ENCODE measurements at regions not wholly inside any gene's neighbourhood (a gene's known extent, or its start where the extent isn't known, plus 50 kb on each side); places are given as distances from the start of the nearest gene placed in this dataset.

- no peaks in the 10 kb centered on the region for H3K9me3 ChIP-seq
- ATAC-seq: no peak
- H3K4me3 ChIP-seq: no peak overlapping the region
- H3K27me3 ChIP-seq: no peaks in the 10 kb centered on the region
- TF ChIP-seq CTCF (IDR thresholded peaks at IDR 0.05): no peak
- H3K4me1 ChIP-seq: peaks cover 0 to 8% (median 0%) of the 10 kb centered on the region in 9 donors
- no peaks in the 10 kb centered on the region for H3K36me3 ChIP-seq
- no peak overlapping the region for H3K27ac ChIP-seq
- intact Hi-C loops (cut with DNase I): no loop called here
- WGBS, 2 donors: 88 to 92% methylated on average over 2 of the region's 2 CpGs
- no peak for DNase-seq
Observed at GRCh38 chr12:71008616-71009015, 88.1 kb upstream of the PTPRR start.

- Histone ChIP-seq H3K9me3 (no peaks in the 10 kb centered on the region), H3K27me3 (no peaks in the 10 kb centered on the region), H3K4me1 (peaks cover 0 to 8% (median 0%) of the 10 kb centered on the region in 9 donors), H3K27ac (no peak overlapping the region), H3K36me3 (no peaks in the 10 kb centered on the region), H3K4me3 (no peak overlapping the region)
- DNase-seq (no peak), ATAC-seq (peak in 3 of 8 donors; percentile 29 to 38 (median 29))
- no peak for TF ChIP-seq CTCF (IDR thresholded peaks at IDR 0.05)
- 77 to 80% methylated on average over 2 of the region's 2 CpGs for WGBS, 2 donors
- intact Hi-C loops (cut with DNase I): no loop called here
Observed at GRCh38 chr12:71007781-71008404, 87.4 kb upstream of the PTPRR start.

- intact Hi-C loops (cut with DNase I): no loop called here
- WGBS, 2 donors: 50 to 53% methylated on average over 3 of the region's 3 CpGs
Observed at GRCh38 chr12:71007020-71007419, 86.5 kb upstream of the PTPRR start.

GRCh38 chr12:71005166-71005565, 84.6 kb upstream of the PTPRR start:
- no peak for ATAC-seq
- intact Hi-C loops (cut with DNase I): no loop called here
- peaks cover 0 to 8% (median 0%) of the 10 kb centered on the region in 9 donors for H3K4me1 ChIP-seq
- no peak overlapping the region for H3K4me3 ChIP-seq
- H3K27ac ChIP-seq: no peak overlapping the region
- TF ChIP-seq CTCF (IDR thresholded peaks at IDR 0.05): no peak
- no peaks in the 10 kb centered on the region for H3K9me3 ChIP-seq
- H3K36me3 ChIP-seq: no peaks in the 10 kb centered on the region
- no peaks in the 10 kb centered on the region for H3K27me3 ChIP-seq
- WGBS, 2 donors: 38 to 69% methylated on average over 3 of the region's 3 CpGs
- DNase-seq: no peak

More at GRCh38 chr12:71007020-71007419, 86.5 kb upstream of the PTPRR start:
- H3K4me1 ChIP-seq: peaks cover 0 to 8% (median 0%) of the 10 kb centered on the region in 9 donors
- TF ChIP-seq CTCF (IDR thresholded peaks at IDR 0.05): no peak
- no peaks in the 10 kb centered on the region for H3K27me3 ChIP-seq
- H3K9me3 ChIP-seq: no peaks in the 10 kb centered on the region
- ATAC-seq (no peak), DNase-seq (no peak)
- H3K36me3 ChIP-seq: no peaks in the 10 kb centered on the region
- H3K4me3 ChIP-seq: no peak overlapping the region
- no peak overlapping the region for H3K27ac ChIP-seq
